HG03432 (cell line): ENCODE measurements at regions not wholly inside any gene's neighbourhood (a gene's known extent, or its start where the extent isn't known, plus 50 kb on each side); places are given as distances from the start of the nearest gene placed in this dataset.

Experiments
- ATAC-seq: cut with Tn5 transposase; IDR thresholded peaks from one replicate; pipeline ENCODE4 v1.9.1; 2021; ENCODE audit warnings: mild to moderate bottlenecking, moderate library complexity; ENCODE audit not compliant: unreplicated experiment

DNA sequence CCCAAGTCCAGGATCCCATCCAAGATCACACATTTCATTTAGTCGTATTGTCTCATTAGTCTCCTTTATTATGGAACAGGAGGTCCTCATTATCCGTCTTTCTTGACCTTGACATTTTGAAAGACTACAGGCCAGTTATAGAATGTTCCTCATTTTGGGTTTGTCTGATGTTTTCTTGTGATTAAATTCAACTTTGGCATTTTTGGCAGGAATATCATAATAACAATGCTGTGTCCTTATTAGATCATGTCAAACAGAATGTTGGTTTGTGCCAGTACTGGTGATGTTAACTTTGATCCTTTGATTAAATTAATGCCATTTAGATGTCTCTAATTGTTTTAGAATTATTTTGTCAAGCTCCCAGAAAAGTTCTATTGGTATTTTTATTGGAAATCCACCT lies 106.5 kb upstream of the FRY start:
- no peak for ATAC-seq

DNA sequence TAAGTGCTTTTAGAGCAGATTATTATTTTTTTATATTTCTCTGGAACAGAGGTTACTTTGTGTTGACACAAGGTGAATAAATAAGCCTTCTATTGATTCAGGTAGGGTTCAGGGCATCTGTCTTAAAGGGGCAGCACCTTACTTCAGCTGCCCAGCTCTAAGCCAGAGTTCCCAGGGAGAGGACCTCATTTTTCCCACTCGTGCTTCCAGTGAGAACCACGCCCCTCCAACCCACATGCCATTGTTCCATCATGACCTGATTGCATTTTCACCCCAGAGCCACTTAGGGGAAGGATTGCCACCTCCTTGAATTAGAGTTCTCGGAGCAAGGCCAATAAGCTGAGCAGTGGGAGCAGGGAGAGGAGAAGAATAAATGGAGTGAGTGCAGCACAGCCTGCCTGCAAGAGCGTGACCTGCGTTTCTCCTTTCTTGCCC lies 104.3 kb upstream of the FRY start:
- no peak for ATAC-seq

DNA sequence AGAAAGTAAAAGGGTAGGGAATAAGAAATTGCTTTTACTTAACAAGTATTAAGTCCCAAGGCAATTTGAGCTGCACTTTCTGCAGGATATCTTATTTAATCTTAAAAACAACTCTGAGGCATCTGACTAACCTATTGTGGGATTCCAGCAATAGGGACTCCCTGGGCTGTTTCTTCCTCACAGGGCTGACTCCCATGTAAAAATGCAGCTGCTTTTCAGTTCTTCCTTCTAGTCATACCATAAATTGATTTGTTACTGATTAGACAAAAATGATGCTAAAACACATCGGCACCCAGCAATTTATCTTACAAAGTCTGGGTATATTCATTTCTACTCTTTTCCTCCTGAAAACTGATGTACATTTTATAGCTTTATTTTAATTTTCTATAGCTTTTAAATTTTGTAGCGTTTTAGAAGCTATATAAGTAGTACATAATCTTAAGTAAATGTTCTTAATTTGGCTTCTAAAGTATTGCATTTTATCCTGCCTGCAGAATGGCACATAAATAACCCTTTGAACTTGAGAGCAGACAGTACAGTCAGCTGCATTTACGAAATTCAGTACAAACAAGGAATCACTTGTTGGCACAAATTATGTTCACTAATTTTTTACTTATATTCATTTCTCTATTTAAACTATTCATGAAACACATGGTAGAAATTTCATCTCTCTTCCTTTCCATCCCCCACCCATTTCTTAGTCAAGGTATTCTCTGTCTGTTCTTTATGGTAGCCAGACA lies 102.4 kb upstream of the FRY start:
- no peak for ATAC-seq

DNA sequence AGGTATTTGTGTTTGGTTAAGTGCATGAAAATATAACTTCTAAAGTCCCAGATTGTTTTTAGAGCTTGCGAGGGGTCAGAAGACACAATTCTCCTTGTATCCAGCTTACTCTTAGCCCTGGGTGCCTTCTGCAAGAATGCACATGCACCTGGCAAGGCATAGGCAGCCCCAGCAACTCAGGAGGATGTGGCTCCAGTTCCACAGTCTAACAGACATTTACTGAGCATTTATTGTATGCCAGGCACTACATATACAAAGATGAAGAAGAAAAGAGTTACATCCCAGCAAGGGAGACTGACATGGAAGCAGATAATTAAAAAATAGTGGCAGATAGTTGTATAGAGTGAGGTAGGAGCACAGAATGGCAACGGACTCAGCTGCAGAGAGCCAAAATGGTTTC lies 101.1 kb upstream of the FRY start:
- peak; percentile 30 for ATAC-seq

DNA sequence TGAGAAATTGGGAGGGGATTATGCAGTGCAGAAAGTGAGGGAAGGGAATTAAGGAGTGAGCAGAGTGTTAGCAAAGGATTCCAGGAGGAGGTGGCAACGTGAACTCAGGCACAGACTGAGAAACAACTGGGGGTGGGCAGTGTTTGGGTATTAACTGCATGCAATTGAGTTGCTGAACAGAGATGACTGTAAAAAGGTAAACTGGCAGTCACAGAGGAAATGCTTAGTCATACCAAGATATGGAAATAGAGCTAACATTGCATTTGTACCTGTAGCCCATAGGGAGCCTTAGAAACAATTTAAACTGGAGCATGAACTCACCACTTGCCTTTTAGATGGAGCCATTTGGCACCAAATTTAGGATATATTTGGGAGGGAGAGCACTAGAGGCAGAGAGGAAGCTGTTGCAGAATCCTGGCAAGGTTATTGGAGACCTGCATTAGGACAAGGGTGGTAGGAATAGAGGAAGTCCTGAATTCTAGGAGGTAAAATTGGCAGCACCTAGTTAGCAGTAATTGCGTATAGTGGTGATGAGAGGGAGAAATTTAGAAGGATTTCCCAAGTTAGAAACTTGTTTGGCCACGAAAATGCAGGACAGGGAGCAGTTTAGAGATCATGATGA lies 100.6 kb upstream of the FRY start:
- ATAC-seq, result peak; percentile 100

DNA sequence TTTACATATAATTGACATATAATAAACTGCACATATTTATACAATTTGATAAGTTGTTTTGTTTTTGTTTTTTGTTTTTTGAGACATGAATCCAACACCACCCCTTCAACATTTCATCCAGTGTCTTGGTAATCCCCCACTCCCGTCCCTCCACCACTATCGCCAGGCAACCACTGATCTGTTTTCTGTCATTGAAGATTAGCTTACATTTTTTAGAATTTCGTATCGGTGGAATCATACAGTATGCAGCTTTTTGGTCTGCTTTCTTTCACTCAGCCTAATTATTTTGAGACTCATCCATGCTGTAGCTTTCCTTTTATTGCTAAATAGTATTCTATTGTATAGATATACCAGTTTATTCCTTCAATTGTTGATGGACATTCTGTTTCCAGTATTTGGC lies 94.1 kb upstream of the FRY start:
- ATAC-seq, result no peak

DNA sequence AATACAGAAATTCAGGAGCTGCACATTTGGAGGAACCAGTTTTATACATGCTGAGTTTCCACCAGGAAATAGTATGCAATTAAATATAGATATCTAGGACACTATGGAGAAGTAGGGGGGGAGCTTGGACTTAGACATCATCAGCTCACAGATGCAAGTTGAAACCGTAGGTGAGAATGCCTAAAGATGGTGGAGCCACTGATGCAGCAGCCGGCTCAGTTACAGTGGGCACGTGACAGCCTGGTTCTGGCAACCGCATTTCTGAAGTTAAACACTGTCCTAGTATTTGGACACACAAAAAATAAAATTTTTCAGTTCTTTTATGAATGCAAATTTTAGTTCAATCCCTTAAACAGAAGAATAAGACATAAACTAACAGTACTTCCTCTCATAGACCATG lies 91.5 kb upstream of the FRY start:
- ATAC-seq, result no peak

DNA sequence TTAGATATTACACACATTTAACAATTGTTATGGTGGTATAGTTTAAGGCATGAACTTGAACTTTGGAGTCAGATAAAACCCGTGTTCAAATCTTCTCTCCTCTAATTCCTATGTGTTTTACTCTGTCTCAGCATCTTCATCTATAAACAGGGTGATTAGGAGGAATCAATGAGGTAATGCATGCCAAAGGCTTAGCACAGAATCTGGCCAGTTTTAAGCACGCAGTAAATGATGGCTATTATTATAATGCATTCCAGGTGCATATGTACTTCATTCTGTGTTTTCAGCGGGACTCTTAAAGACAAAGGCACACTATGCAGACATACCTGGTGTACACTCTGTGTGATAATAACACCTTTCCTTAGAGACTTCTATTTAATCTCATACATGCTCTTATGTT lies 88.0 kb upstream of the FRY start:
- no peak for ATAC-seq

DNA sequence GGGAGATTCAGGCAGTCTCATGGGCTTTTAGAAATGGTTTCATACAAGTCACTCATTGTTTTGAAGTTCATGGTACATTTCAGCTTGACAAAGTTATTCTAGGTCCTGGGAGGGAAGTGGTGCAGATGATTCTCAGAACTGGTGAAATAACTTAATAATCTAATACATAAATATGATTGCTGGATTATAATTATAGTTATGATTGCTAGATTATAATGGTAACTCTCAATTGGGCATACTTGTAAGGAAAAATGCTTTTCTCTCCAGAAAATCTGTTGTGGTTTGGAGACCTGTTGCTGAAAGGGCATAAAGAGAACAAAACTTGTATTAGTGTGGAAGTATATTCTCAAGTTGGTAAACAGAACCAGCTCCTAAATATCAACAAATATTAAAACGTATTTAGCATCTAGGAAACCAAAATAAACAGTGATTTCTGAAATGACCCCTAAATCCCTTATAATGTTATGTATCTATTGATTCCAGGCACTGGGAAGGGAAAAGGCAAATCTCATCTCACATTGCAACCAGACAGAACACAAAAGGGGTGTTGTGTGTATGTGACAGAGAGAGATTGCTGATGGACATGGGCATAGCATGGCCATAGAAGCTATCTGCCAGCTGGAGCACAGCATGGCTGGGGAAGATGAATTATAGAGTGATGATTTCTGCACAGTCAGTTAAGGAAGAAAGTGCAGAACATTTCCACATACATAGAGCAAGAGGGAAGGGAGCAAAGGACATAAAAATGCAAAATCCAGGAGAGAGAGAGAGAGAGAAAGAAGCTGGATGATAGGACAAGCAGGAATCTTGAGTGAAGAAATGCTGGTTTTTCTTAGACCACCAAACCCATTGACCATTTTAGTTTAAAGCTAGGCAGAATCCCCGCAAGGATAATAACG lies 87.1 kb upstream of the FRY start:
- ATAC-seq, result no peak

DNA sequence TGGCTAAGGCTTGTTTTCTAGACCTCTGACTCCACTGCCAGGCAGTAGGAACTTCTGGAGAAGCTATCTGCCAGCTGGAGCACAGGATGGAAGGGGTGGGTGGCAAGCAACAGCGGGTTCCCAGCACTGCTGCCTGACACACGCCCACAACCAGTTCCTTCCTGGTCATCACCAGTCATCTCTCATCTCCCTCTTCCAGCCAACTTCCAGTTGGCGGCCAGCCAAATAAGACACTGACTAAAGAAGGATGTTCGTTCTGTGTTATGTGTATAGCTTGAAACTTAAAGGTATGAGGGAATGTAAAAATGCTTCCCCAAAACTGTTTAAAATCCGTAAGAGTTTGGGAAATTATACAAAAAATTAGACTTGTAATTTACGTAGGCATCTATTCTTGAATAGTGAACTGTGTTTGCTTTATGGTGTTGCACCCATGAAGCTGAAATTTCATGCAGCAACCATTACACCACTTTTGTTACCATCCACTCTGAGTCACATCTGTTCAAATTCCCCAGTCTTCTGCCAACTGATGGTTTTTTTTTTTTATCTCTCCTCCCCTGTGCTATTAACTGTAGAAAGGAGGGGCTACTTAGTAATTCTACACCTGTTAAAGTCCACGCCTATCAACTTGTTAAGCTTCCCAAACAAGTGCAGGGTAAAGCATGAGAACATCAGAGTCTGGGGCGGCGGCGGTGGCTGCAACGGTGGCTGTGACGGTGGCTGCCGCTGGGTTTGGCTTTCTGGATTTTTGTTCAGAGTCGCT lies 86.2 kb upstream of the FRY start:
- ATAC-seq, result no peak

DNA sequence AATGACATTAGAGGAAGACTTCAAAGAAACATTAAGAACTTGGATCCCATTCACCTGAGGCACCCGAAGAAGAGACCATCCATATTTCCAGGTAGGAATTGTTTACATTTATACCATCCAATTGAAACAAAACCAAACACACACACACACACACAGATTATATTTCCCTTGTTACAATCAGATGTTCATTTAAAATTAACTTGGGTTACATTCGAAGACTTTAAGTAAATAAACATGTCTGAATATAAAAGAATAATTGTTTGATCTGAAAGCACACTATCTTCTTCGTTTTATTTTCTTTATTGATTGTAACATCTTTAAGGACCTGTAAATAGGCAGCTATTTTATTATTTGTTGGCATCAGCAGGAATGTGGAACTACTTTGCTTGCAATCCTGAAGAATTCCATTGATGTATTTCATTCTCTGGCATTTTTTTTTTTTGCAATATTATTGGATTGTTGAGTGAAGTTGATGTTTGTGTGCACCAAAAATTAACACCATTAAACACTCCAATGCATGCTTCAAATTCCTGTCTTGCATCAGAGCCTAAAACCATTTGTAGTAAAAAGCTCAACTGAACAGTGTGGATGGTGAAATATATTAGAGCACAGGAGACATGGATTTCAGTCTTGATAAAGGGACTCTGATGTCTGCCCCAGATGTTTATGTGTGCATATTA lies 85.3 kb upstream of the FRY start:
- no peak for ATAC-seq

DNA sequence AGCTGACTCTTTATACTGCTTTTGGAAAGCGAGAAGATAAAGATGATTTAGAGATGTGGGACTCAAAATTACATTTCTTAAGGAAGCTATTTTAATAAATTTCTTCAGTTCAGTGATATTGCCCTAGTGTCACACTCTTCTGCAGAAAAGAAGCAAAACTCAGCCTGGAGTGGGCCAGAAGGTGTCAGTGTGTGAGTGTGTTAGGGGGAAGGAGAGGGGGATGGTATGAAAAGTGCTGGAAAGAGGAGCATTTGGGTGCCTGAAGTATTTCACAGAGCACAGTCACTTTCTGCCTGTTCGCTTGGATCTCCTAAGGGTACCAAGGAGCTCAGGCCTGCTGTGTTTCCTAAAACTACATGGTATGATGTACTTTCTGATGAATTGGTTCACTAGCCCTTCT lies 84.5 kb upstream of the FRY start:
- ATAC-seq, result no peak

DNA sequence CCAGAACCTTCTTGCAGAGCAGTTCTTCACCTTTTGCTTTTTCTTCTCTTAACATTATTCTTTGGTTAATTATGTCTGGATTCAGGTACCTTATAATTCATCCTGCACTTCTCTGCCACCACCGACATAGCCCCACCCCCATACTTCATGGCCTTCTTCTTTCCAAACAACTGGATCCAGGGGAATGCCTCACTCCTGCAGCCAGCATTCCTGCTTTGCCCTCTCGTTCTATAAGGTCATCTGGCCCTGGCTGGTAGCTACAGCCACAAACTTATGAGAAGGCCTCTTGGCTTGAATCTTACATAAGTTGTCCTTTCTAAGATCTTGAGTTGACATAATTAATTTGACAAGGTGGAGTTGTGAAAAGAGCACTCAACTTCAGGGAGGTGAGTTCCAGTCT lies 84.1 kb upstream of the FRY start:
- ATAC-seq, result no peak

DNA sequence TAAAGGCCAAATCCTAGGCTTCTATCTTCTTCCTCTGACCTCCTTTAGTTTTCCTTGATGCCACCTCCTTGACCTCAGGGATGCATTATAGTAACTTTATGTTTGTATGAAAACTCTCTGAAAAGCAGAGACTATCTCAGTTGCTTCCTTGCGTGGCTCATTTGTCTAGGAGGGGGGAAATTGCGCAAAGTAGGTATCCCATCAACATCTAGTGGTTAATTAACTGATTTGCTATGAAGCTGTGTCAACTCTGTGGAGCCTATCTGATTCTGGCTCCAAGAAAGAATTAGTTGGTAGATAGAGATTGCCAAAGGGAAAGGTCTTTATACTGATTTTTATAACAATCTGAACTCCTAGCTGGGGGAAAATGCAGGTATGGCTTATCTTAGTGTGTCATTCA lies 82.1 kb upstream of the FRY start:
- ATAC-seq, result no peak

DNA sequence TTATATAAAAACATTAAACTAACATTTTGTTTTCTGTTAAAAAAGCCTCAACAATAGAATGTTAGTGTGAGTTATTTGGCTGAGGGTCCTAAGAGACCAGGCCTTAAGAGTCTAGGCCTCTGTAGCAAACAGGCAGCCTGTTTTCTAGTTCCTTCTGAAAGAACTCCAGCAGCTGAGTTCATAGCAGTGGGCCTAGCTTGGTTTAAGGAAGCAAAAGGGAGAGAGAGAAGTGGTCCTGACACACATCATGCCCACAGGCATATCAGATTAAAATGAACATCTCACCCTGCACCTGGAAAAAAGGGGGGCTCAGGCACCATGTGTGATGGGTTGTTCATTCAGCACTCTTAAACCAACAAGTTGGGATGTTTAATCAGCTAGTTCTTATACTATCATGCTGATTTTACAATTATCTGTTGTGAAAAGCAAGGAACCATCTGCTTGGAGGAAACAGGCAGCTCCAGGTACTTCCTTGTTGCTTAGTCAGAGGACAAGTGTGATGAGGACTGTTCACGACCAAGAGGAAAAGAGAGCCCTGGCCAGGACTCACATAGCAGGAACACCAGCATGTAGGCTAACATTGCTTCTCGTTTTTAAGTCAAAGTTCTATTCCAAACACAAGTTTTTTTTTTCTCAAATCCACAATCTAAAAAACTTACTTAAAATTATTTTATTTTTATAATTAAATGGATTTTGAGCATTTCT lies 81.3 kb upstream of the FRY start:
- no peak for ATAC-seq

DNA sequence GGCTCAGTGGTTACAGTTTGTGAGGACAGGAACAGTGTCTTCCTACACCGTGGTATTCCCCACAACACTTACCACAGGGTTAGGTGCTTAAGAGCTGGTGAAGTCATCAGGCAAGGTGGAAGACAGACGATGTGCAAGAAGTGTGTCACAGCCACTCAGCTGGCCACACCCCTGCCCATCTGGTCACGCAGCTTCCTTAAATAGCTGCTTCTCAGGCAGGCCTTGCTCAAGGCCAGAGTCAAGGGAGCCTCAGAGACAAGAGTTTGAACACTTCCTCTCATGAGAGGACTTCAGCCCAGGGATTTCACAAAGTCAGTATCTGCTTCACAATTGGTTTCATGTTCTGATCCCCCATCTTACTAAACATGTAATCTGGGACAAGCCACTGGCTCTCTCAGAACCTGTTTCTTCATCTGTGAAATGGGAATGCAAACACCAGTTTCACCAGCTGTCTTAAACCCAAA lies 80.3 kb upstream of the FRY start:
- peak; percentile 95 for ATAC-seq

DNA sequence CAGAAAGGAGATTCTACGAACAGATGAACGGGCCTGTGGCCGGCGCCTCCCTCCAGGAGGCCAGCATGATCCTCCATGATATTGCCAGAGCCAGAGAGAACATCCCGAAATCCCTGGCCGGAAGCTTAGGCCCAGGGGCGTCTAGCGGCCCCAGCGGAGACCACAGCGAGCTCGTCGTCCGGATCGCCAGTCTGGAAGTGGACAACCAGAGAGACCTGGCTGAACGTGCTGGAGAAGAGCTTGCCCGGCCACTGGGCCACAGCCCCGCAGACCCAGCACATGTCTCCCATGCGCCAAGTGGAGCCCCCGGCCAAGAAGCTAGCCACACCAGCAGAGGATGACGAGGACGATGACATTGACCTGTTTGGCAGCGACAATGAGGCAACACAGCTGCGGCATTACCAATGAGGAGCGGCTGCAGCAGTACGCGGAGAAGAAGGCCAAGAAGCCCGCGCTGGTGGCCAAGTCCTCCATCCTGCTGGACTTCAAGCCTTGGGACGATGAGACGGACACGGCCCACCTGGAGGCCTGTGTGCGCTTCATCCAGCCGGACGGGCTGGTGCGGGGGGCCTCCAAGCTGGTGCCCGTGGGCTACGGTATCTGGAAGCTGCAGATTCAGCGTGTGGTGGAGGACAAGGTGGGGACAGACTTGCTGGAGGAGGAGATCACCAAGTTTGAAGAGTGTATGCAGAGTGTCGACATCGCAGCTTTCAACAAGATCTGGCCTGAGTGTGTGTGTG lies 78.8 kb upstream of the FRY start:
- ATAC-seq, result no peak

DNA sequence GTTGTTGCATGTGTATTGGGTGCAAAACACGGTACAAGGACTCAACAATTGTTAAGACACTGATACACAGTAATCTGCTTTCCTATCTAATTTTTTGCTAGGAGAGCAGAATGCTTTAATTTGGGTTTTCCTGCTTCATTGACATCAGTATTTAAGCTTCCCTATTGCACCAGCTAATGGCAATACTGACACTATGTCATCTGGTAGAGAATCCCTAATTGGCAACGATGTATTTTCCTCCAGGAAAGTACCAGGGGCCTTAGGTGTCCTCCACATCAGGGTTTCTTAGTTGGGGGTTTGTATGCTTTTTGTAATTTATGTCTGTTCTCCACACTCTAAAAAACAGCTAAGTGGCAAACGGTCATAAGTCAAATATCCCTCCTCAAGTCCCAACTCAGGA lies 76.5 kb upstream of the FRY start:
- no peak for ATAC-seq

DNA sequence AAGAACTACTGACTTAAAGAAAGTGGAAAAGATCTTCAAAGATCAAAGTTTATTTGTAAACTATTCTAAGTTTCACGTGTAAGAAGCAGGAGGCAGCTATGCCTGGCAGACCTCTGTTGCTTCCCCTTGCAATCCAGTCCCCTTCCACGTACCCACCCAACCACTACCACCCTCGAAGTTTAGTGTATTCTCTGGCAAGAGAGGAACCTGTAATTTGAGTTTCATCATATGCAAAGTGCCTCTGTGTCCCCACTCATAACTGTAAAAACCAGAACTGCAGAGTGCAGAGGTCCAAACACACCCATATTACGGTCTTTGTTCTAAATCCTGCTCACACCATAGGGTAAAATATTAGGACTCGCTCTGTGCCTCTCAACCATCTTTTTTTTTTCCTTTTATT lies 75.8 kb upstream of the FRY start:
- ATAC-seq, result no peak
